Breast epithelium (tissue), 4 donors: ENCODE measurements at regions not wholly inside any gene's neighbourhood (a gene's known extent, or its start where the extent isn't known, plus 50 kb on each side); places are given as distances from the start of the nearest gene placed in this dataset.

Experiments used
- DNase-seq, 2 donors: peaks; one replicate each; pipeline ENCODE4 v3.0.0-alpha.2; 2019; ENCODE audit warnings: low spot score in 2 of 2
- H3K27ac ChIP-seq, 2 donors: fragments of 200-600 bp; sonication (generic) in 1 of 2; one replicate each; pipeline ENCODE4 v1.5.1; 2016 to 2019; ENCODE audit warnings: mild to moderate bottlenecking in 1 of 2
- H3K27me3 ChIP-seq, 2 donors: fragments of 200-600 bp; sonication (generic) in 1 of 2; one replicate each; pipeline versions ENCODE4 v1.5.1 to v1.6.0; 2017 to 2019; ENCODE audit warnings: control low read depth in 1 of 2, mild to moderate bottlenecking in 1 of 2
- H3K36me3 ChIP-seq: fragments of 200-600 bp; one replicate; pipeline ENCODE4 v1.5.1; 2019
- H3K4me1 ChIP-seq, 2 donors: fragments of 200-600 bp; sonication (generic); one replicate each; pipeline ENCODE4 v1.5.1; 2016 to 2019; ENCODE audit warnings: control low read depth in 1 of 2
- H3K4me3 ChIP-seq, 3 donors: fragments of 200-600 bp; sonication (generic); 1 replicate in 2 of 3; 2 replicates in 1 of 3; pipeline ENCODE4 v1.5.1; 2016 to 2019; ENCODE audit warnings: mild to moderate bottlenecking in 3 of 3, moderate library complexity in 2 of 3
- H3K9me3 ChIP-seq, 2 donors: fragments of 200-600 bp; sonication (generic) in 1 of 2; one replicate each; pipeline ENCODE4 v1.5.1; 2016 to 2019; ENCODE audit warnings: control low read depth in 1 of 2
- CTCF ChIP-seq, 3 donors: fragments of 450-650 bp; IDR thresholded peaks; one replicate each; pipeline ENCODE4 v1.5.1; 2016 to 2017; ENCODE audit warnings: antibody characterized with exemption in 3 of 3, mild to moderate bottlenecking in 3 of 3, moderate library complexity in 3 of 3
- POLR2A ChIP-seq: fragments of 450-650 bp; IDR thresholded peaks from one replicate; pipeline ENCODE4 v1.6.1; 2016; ENCODE audit warnings: antibody characterized with exemption, mild to moderate bottlenecking, moderate library complexity
- POLR2AphosphoS5 ChIP-seq, 3 donors: sonication (generic); formaldehyde crosslinking; IDR thresholded peaks; one replicate each; pipeline ENCODE4 v1.6.1; 2017; ENCODE audit warnings: antibody characterized with exemption in 3 of 3
- intact Hi-C: fragments of 100-400 bp; cut with DNase I; formaldehyde crosslinking; loops from one replicate; pipeline ENCODE4 v1.15.1; 2023; ENCODE audit warnings: low total_unique reads

- intact Hi-C loops: no loop called here
These were observed 129.7 kb downstream of the GPAM start for GRCh38 chr10:112053895-112054294.

GRCh38 chr10:112054516-112054915, 129.0 kb downstream of the GPAM start:
- Histone ChIP-seq H3K27me3 (no peaks in the 10 kb centered on the region), H3K36me3 (no peaks in the 10 kb centered on the region), H3K27ac (no peak overlapping the region), H3K4me3 (no peak overlapping the region), H3K4me1 (no peaks in the 10 kb centered on the region), H3K9me3 (no peaks in the 10 kb centered on the region)
- no peak for TF ChIP-seq CTCF (IDR thresholded peaks at IDR 0.05)
- no peak for TF ChIP-seq POLR2AphosphoS5 (IDR thresholded peaks at IDR 0.05)
- no peak for TF ChIP-seq POLR2A
- no peak for DNase-seq
- intact Hi-C loops: no loop called here

More at GRCh38 chr10:112053895-112054294, 129.7 kb downstream of the GPAM start:
- no peak overlapping the region for H3K4me3 ChIP-seq
- TF ChIP-seq POLR2A (no peak), CTCF (IDR thresholded peaks at IDR 0.05) (no peak), POLR2AphosphoS5 (IDR thresholded peaks at IDR 0.05) (no peak)
- no peaks in the 10 kb centered on the region for H3K36me3 ChIP-seq
- H3K27me3 ChIP-seq: no peaks in the 10 kb centered on the region
- no peaks in the 10 kb centered on the region for H3K4me1 ChIP-seq
- no peak overlapping the region for H3K27ac ChIP-seq
- no peaks in the 10 kb centered on the region for H3K9me3 ChIP-seq
- DNase-seq: no peak

- Histone ChIP-seq H3K27me3 (no peaks in the 10 kb centered on the region), H3K4me1 (no peaks in the 10 kb centered on the region), H3K9me3 (no peaks in the 10 kb centered on the region), H3K36me3 (no peaks in the 10 kb centered on the region), H3K27ac (no peak overlapping the region), H3K4me3 (no peak overlapping the region)
- TF ChIP-seq CTCF (IDR thresholded peaks at IDR 0.05): no peak
- intact Hi-C loops: no loop called here
- DNase-seq: no peak
These were observed 126.5 kb downstream of the GPAM start for GRCh38 chr10:112057072-112057471.

- intact Hi-C loops: no loop called here
- Histone ChIP-seq H3K9me3 (no peaks in the 10 kb centered on the region), H3K4me1 (no peaks in the 10 kb centered on the region), H3K4me3 (no peak overlapping the region), H3K27me3 (no peaks in the 10 kb centered on the region), H3K36me3 (no peaks in the 10 kb centered on the region), H3K27ac (no peak overlapping the region)
- no peak for TF ChIP-seq POLR2A
- DNase-seq: no peak
These were observed 124.3 kb downstream of the GPAM start for GRCh38 chr10:112059220-112059619.

- TF ChIP-seq CTCF (IDR thresholded peaks at IDR 0.05) (no peak), POLR2A (no peak), POLR2AphosphoS5 (IDR thresholded peaks at IDR 0.05) (no peak)
These were observed 111.9 kb downstream of the GPAM start for GRCh38 chr10:112071596-112072133.

GRCh38 chr10:112078003-112078402, 105.6 kb downstream of the GPAM start:
- Histone ChIP-seq H3K36me3 (no peaks in the 10 kb centered on the region), H3K9me3 (no peaks in the 10 kb centered on the region), H3K4me3 (no peak overlapping the region), H3K27me3 (no peaks in the 10 kb centered on the region), H3K27ac (no peak overlapping the region), H3K4me1 (no peaks in the 10 kb centered on the region)
- no peak for DNase-seq
- TF ChIP-seq CTCF (IDR thresholded peaks at IDR 0.05): no peak
- no peak for TF ChIP-seq POLR2A
- no peak for TF ChIP-seq POLR2AphosphoS5 (IDR thresholded peaks at IDR 0.05)
- intact Hi-C loops: no loop called here

More at GRCh38 chr10:112071596-112072133, 111.9 kb downstream of the GPAM start:
- no peak overlapping the region for H3K27ac ChIP-seq
- no peak for DNase-seq
- no peaks in the 10 kb centered on the region for H3K36me3 ChIP-seq
- H3K9me3 ChIP-seq: no peaks in the 10 kb centered on the region
- H3K4me1 ChIP-seq: no peaks in the 10 kb centered on the region
- H3K27me3 ChIP-seq: no peaks in the 10 kb centered on the region
- H3K4me3 ChIP-seq: no peak overlapping the region
- intact Hi-C loops: no loop called here
